Suprapubic skin (tissue), 4 donors: ENCODE measurements at regions not wholly inside any gene's neighbourhood (a gene's known extent, or its start where the extent isn't known, plus 50 kb on each side); places are given as distances from the start of the nearest gene placed in this dataset.

ENCODE experiments used
- DNase-seq, 2 donors: peaks; one replicate each; pipeline ENCODE4 v3.0.0-alpha.2; 2019; ENCODE audit warnings: low spot score in 2 of 2
- H3K27ac ChIP-seq: fragments of 200-600 bp; sonication (generic); one replicate; pipeline ENCODE4 v1.5.1; 2019
- H3K27me3 ChIP-seq: fragments of 200-600 bp; sonication (generic); one replicate; pipeline ENCODE4 v1.5.1; 2019
- H3K36me3 ChIP-seq: fragments of 200-600 bp; sonication (generic); one replicate; pipeline ENCODE4 v1.5.1; 2019
- H3K4me1 ChIP-seq: fragments of 200-600 bp; sonication (generic); one replicate; pipeline ENCODE4 v1.5.1; 2019
- H3K4me3 ChIP-seq: fragments of 200-600 bp; sonication (generic); one replicate; pipeline ENCODE4 v1.5.1; 2019; ENCODE audit warnings: mild to moderate bottlenecking
- H3K9me3 ChIP-seq: fragments of 200-600 bp; sonication (generic); one replicate; pipeline ENCODE4 v1.5.1; 2019
- CTCF ChIP-seq, 2 donors: fragments of 200-600 bp in 1 of 2; fragments of 450-650 bp in 1 of 2; sonication (generic) in 1 of 2; IDR thresholded peaks; one replicate each; pipeline ENCODE4 v1.5.1; 2016 to 2019; ENCODE audit warnings: antibody characterized with exemption in 2 of 2, mild to moderate bottlenecking in 1 of 2, moderate library complexity in 1 of 2
- EP300 ChIP-seq: sonication (generic); formaldehyde crosslinking; IDR thresholded peaks from one replicate; pipeline ENCODE4 v1.6.1; 2017; ENCODE audit warnings: antibody characterized with exemption
- POLR2A ChIP-seq, 2 donors: fragments of 450-650 bp; IDR thresholded peaks; one replicate each; pipeline ENCODE4 v1.6.1; 2017; ENCODE audit warnings: antibody characterized with exemption in 2 of 2, mild to moderate bottlenecking in 2 of 2, moderate library complexity in 2 of 2
- POLR2AphosphoS5 ChIP-seq, 3 donors: sonication (generic); formaldehyde crosslinking; IDR thresholded peaks; one replicate each; pipeline ENCODE4 v1.6.1; 2017; ENCODE audit warnings: antibody characterized with exemption in 3 of 3
- WGBS: methylation state at CpG from one replicate; pipeline ENCODE4 v1.1.5; 2018; 5-methylcytosine and 5-hydroxymethylcytosine counted together

- Histone ChIP-seq H3K27me3 (no peaks in the 10 kb centered on the region), H3K27ac (peak overlapping the region; percentile 51), H3K4me1 (no peaks in the 10 kb centered on the region), H3K36me3 (no peaks in the 10 kb centered on the region), H3K9me3 (no peaks in the 10 kb centered on the region), H3K4me3 (no peak overlapping the region)
- no peak for TF ChIP-seq CTCF (IDR thresholded peaks at IDR 0.05)
- no peak for TF ChIP-seq POLR2A (IDR thresholded peaks at IDR 0.05)
- TF ChIP-seq EP300 = no peak
- no peak for TF ChIP-seq POLR2AphosphoS5 (IDR thresholded peaks at IDR 0.05)
- DNase-seq = no peak
Measured at GRCh38 chr5:22908586-22908985, 55.4 kb upstream of the CDH12 start.

GRCh38 chr5:22908129-22908528, 55.0 kb upstream of the CDH12 start:
- Histone ChIP-seq H3K4me1 (no peaks in the 10 kb centered on the region), H3K9me3 (no peaks in the 10 kb centered on the region), H3K27me3 (no peaks in the 10 kb centered on the region), H3K36me3 (no peaks in the 10 kb centered on the region), H3K4me3 (no peak overlapping the region), H3K27ac (peak overlapping the region; percentile 51)
- WGBS = 46% methylated on average over 1 of the region's 1 CpG
- DNase-seq = no peak
- TF ChIP-seq CTCF (IDR thresholded peaks at IDR 0.05) (no peak), EP300 (no peak), POLR2AphosphoS5 (IDR thresholded peaks at IDR 0.05) (no peak), POLR2A (IDR thresholded peaks at IDR 0.05) (no peak)
